ENCODE measurements at regions not wholly inside any gene's neighbourhood (a gene's known extent, or its start where the extent isn't known, plus 50 kb on each side); places are given as distances from the start of the nearest gene placed in this dataset.

DNA sequence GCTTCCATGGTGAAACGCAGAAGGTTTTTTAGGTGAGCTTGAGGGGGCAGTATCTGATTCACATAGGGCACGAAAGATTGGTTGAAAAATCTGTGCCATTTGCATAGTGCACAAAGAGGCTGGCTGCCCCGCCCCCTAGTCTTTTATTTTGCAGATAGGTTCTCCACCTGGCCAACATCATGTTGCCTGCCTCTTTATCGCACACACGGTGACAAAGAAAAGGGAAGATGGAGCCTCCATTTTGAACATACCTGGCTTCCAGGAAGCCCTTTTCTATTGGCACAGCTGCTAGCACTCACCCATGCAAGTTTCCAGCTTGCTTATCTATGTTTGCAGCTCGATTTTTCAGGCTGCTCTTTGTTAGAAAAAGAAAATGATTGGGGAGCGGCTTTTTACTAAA is 316.2 kb upstream of the KLHL1 start:
- no peak overlapping the region for H3K4me2 ChIP-seq (ENCODE audit: low read depth, low read length, poor library complexity, severe bottlenecking)
- H3K4me3 ChIP-seq (ENCODE audit: insufficient read depth, low read length, poor library complexity, severe bottlenecking) = no peak overlapping the region
- no peaks in the 10 kb centered on the region for H4K20me1 ChIP-seq (ENCODE audit: low read depth, low read length)
- H3K9ac ChIP-seq (ENCODE audit: low read length) = no peak overlapping the region
- H3K79me2 ChIP-seq (ENCODE audit: insufficient read depth, low read length) = no peaks in the 10 kb centered on the region
- no peaks in the 10 kb centered on the region for H3K9me2 ChIP-seq (replicated peaks; ENCODE audit: insufficient read depth, low read length)
- H2AFZ ChIP-seq (ENCODE audit: low read depth, low read length, severe bottlenecking) = peak overlapping the region; percentile 77
- H3K36me3 ChIP-seq (ENCODE audit: low read length) = no peaks in the 10 kb centered on the region
- no peaks in the 10 kb centered on the region for H3F3A ChIP-seq (ENCODE audit: insufficient read depth)
- no peak for TF ChIP-seq EZH2phosphoT487 (conservative IDR thresholded peaks at IDR 0.05; ENCODE audit: low read length)
- TF ChIP-seq, protein P1, sequence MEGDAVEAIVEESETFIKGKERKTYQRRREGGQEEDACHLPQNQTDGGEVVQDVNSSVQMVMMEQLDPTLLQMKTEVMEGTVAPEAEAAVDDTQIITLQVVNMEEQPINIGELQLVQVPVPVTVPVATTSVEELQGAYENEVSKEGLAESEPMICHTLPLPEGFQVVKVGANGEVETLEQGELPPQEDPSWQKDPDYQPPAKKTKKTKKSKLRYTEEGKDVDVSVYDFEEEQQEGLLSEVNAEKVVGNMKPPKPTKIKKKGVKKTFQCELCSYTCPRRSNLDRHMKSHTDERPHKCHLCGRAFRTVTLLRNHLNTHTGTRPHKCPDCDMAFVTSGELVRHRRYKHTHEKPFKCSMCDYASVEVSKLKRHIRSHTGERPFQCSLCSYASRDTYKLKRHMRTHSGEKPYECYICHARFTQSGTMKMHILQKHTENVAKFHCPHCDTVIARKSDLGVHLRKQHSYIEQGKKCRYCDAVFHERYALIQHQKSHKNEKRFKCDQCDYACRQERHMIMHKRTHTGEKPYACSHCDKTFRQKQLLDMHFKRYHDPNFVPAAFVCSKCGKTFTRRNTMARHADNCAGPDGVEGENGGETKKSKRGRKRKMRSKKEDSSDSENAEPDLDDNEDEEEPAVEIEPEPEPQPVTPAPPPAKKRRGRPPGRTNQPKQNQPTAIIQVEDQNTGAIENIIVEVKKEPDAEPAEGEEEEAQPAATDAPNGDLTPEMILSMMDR (IDR thresholded peaks at IDR 0.05; ENCODE audit: insufficient read depth, low read length, poor library complexity, severe bottlenecking) = no peak
- no peaks in the 10 kb centered on the region for H3K27me3 ChIP-seq (ENCODE audit: low read length)
- no peak overlapping the region for H3K27ac ChIP-seq (ENCODE audit: low read depth, low read length)
- H3K9me3 ChIP-seq (ENCODE audit: insufficient read depth, low read length) = no peaks in the 10 kb centered on the region

DNA sequence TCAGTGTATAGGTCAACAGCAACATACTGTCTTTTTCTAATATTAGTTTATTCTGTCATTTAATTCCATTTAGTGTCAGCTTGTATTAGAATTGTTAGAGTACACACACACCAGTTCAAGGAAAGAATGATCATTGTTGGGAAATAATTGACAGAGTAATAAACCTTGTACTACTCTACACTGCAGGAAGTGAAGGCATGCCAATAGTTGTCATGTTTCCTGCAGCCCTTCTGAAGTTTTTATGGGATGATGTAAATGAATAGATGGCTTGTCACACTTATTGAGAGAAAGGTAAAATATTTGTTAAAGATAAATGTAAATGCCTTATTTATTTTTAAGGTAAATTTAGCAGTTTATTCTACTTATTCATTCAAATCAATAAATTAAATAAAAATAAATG is 306.9 kb upstream of the KLHL1 start:
- Histone ChIP-seq H3K4me2 (ENCODE audit: low read depth, low read length, poor library complexity, severe bottlenecking) (no peak overlapping the region), H3K9me2 (replicated peaks; ENCODE audit: insufficient read depth, low read length) (no peaks in the 10 kb centered on the region), H3K79me2 (ENCODE audit: insufficient read depth, low read length) (no peaks in the 10 kb centered on the region), H3K4me3 (ENCODE audit: insufficient read depth, low read length, poor library complexity, severe bottlenecking) (no peak overlapping the region), H4K20me1 (ENCODE audit: low read depth, low read length) (no peaks in the 10 kb centered on the region), H3F3A (ENCODE audit: insufficient read depth) (no peaks in the 10 kb centered on the region), H3K27ac (ENCODE audit: low read depth, low read length) (no peak overlapping the region), H3K9me3 (ENCODE audit: insufficient read depth, low read length) (no peaks in the 10 kb centered on the region), H3K36me3 (ENCODE audit: low read length) (no peaks in the 10 kb centered on the region), H3K9ac (ENCODE audit: low read length) (no peak overlapping the region), H2AFZ (ENCODE audit: low read depth, low read length, severe bottlenecking) (no peak overlapping the region), H3K27me3 (ENCODE audit: low read length) (no peaks in the 10 kb centered on the region)
- no peak for TF ChIP-seq EZH2phosphoT487 (conservative IDR thresholded peaks at IDR 0.05; ENCODE audit: low read length)
- TF ChIP-seq, protein P1 (IDR thresholded peaks at IDR 0.05; ENCODE audit: insufficient read depth, low read length, poor library complexity, severe bottlenecking) = no peak

DNA sequence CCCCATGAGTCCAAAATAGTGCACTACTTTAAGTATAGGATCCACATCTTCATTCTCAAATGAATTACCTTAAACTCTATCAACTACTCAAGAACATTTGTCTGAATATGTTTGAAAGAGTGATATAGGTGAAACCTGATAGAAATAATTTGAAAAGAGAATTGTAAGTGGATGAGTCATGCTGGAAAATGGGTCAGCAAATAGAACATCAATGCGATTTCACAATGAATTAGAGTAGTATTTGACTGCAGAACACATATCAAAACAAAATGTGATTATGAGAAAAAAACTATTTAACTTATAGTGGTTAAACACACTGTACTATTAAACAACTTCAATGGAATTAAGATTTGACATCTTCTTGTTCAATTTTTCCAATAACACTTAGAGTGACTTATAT is 300.6 kb upstream of the KLHL1 start:
- Histone ChIP-seq H3F3A (ENCODE audit: insufficient read depth) (no peaks in the 10 kb centered on the region), H3K9me3 (ENCODE audit: insufficient read depth, low read length) (no peaks in the 10 kb centered on the region), H3K79me2 (ENCODE audit: insufficient read depth, low read length) (no peaks in the 10 kb centered on the region), H3K27me3 (ENCODE audit: low read length) (no peaks in the 10 kb centered on the region), H2AFZ (ENCODE audit: low read depth, low read length, severe bottlenecking) (no peak overlapping the region), H3K4me3 (ENCODE audit: insufficient read depth, low read length, poor library complexity, severe bottlenecking) (no peak overlapping the region), H4K20me1 (ENCODE audit: low read depth, low read length) (no peaks in the 10 kb centered on the region), H3K36me3 (ENCODE audit: low read length) (no peaks in the 10 kb centered on the region), H3K9me2 (replicated peaks; ENCODE audit: insufficient read depth, low read length) (no peaks in the 10 kb centered on the region), H3K4me2 (ENCODE audit: low read depth, low read length, poor library complexity, severe bottlenecking) (no peak overlapping the region), H3K9ac (ENCODE audit: low read length) (no peak overlapping the region), H3K27ac (ENCODE audit: low read depth, low read length) (no peak overlapping the region)
- no peak for TF ChIP-seq EZH2phosphoT487 (conservative IDR thresholded peaks at IDR 0.05; ENCODE audit: low read length)
- TF ChIP-seq, protein P1 (IDR thresholded peaks at IDR 0.05; ENCODE audit: insufficient read depth, low read length, poor library complexity, severe bottlenecking) = no peak
